WTC11 (cell line): ENCODE measurements at regions not wholly inside any gene's neighbourhood (a gene's known extent, or its start where the extent isn't known, plus 50 kb on each side); places are given as distances from the start of the nearest gene placed in this dataset.

Experiments used
- ATF1 ChIP-seq: sonication (generic); formaldehyde crosslinking; IDR thresholded peaks from 2 replicates; pipeline ENCODE4 v1.8.1; 2023; ENCODE audit warnings: mild to moderate bottlenecking, moderate library complexity, missing genetic modification reagents
- ATF3 ChIP-seq: sonication (generic); formaldehyde crosslinking; conservative IDR thresholded peaks from 2 replicates; pipeline ENCODE4 v1.8.1; 2022; ENCODE audit warnings: mild to moderate bottlenecking, missing genetic modification reagents
- CREB1 ChIP-seq: sonication (generic); formaldehyde crosslinking; IDR thresholded peaks from 2 replicates; pipeline ENCODE4 v1.8.0; 2023; ENCODE audit warnings: mild to moderate bottlenecking, missing genetic modification reagents
- FOXJ3 ChIP-seq: sonication (generic); formaldehyde crosslinking; IDR thresholded peaks from 2 replicates; pipeline ENCODE4 v1.9.0; 2021; ENCODE audit warnings: missing genetic modification reagents, mild to moderate bottlenecking, borderline replicate concordance
- FOXP1 ChIP-seq: sonication (generic); formaldehyde crosslinking; IDR thresholded peaks from 2 replicates; pipeline ENCODE4 v1.8.0; 2022; ENCODE audit warnings: missing genetic modification reagents, mild to moderate bottlenecking, moderate library complexity, borderline replicate concordance
- MYBL2 ChIP-seq: sonication (generic); formaldehyde crosslinking; IDR thresholded peaks from 2 replicates; pipeline ENCODE4 v1.8.1; 2023; ENCODE audit warnings: mild to moderate bottlenecking, moderate library complexity, missing genetic modification reagents
- ZNF532 ChIP-seq: fragments of 250-450 bp; sonication (Bioruptor Pico); IDR thresholded peaks from 2 replicates; pipeline ENCODE4 v1.9.0; 2021; ENCODE audit warnings: mild to moderate bottlenecking, borderline replicate concordance
- TF ChIP-seq, protein P1 (sequence below): fragments of 200-600 bp; IDR thresholded peaks from 2 replicates; pipeline ENCODE4 v1.8.0; 2022; ENCODE audit warnings: antibody characterized with exemption
- TF ChIP-seq, protein P2 (sequence below): sonication (generic); formaldehyde crosslinking; IDR thresholded peaks from 2 replicates; pipeline ENCODE4 v1.8.0; 2022; ENCODE audit warnings: mild to moderate bottlenecking, missing genetic modification reagents

- TF ChIP-seq ATF1 (CRISPR knock-in tag) (no peak), FOXP1 (CRISPR knock-in tag) (no peak), MYBL2 (CRISPR knock-in tag) (no peak), FOXJ3 (CRISPR knock-in tag) (no peak), CREB1 (CRISPR knock-in tag) (no peak), ATF3 (no peak), ZNF532 (CRISPR knock-in tag) (no peak)
- TF ChIP-seq, protein P1, sequence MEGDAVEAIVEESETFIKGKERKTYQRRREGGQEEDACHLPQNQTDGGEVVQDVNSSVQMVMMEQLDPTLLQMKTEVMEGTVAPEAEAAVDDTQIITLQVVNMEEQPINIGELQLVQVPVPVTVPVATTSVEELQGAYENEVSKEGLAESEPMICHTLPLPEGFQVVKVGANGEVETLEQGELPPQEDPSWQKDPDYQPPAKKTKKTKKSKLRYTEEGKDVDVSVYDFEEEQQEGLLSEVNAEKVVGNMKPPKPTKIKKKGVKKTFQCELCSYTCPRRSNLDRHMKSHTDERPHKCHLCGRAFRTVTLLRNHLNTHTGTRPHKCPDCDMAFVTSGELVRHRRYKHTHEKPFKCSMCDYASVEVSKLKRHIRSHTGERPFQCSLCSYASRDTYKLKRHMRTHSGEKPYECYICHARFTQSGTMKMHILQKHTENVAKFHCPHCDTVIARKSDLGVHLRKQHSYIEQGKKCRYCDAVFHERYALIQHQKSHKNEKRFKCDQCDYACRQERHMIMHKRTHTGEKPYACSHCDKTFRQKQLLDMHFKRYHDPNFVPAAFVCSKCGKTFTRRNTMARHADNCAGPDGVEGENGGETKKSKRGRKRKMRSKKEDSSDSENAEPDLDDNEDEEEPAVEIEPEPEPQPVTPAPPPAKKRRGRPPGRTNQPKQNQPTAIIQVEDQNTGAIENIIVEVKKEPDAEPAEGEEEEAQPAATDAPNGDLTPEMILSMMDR = no peak
- TF ChIP-seq, protein P2, sequence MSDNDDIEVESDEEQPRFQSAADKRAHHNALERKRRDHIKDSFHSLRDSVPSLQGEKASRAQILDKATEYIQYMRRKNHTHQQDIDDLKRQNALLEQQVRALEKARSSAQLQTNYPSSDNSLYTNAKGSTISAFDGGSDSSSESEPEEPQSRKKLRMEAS (CRISPR knock-in tag) = no peak
These were observed 133.3 kb upstream of the SFRP2 start for GRCh38 chr4:153922148-153922547.
